B cell (primary cell): ENCODE measurements at regions not wholly inside any gene's neighbourhood (a gene's known extent, or its start where the extent isn't known, plus 50 kb on each side); places are given as distances from the start of the nearest gene placed in this dataset.

Source experiments
- ATAC-seq: fragments of 200-7000 bp; cut with Tn5 transposase; one replicate; pipeline ENCODE4 v1.10.0; 2021; ENCODE audit warnings: low read depth, mild to moderate bottlenecking, moderate number of reproducible peaks, moderate library complexity
- CTCF ChIA-PET: fragments of 350-600 bp; sonication (Branson Sonifier 250); formaldehyde crosslinking; loops from one replicate; lab custom pipeline; 2021; ENCODE audit warnings: antibody characterized with exemption, inconsistent platforms; lab: Charles Lee
- POLR2A ChIA-PET: fragments of 350-600 bp; sonication (Branson Sonifier 250); formaldehyde crosslinking; loops from one replicate; lab custom pipeline; 2021; ENCODE audit warnings: antibody characterized with exemption; lab: Charles Lee
- DNase-seq: peaks from one replicate; pipeline ENCODE4 v3.0.0; 2013
- H2AFZ ChIP-seq: 2 replicates; pipeline ENCODE4 v1.6.1; 2012; ENCODE audit warnings: mild to moderate bottlenecking, low read depth, low read length; ENCODE audit not compliant: insufficient read depth, poor library complexity, severe bottlenecking
- H3K27ac ChIP-seq, 2 donors: 1 replicate in 1 of 2; 2 replicates in 1 of 2; pipeline ENCODE4 v1.5.1; 2012 to 2013; ENCODE audit warnings: low read length in 2 of 2, mild to moderate bottlenecking in 2 of 2, moderate library complexity in 1 of 2
- H3K27me3 ChIP-seq, 4 experiments: fragments of 200-600 bp in 1 of 4; sonication (generic) in 1 of 4; replicated peaks in 1 of 4; 1 replicate in 2 of 4; 2 replicates in 2 of 4; pipeline versions ENCODE4 v1.6.1 to v1.7.0; 2013 to 2016; ENCODE audit warnings: low read length in 3 of 4, mild to moderate bottlenecking in 2 of 4, mixed read lengths in 1 of 4, moderate library complexity in 1 of 4; ENCODE audit not compliant: insufficient read depth in 4 of 4, control insufficient read depth in 3 of 4; ENCODE audit errors: control extremely low read depth in 1 of 4
- H3K36me3 ChIP-seq, 2 experiments: replicated peaks in 1 of 2; 1 replicate in 1 of 2; 2 replicates in 1 of 2; pipeline versions ENCODE4 v1.6.1 to v1.7.1; 2013; ENCODE audit warnings: low read length in 1 of 2; ENCODE audit not compliant: insufficient read depth in 2 of 2, control insufficient read depth in 1 of 2; ENCODE audit errors: control extremely low read depth in 1 of 2, extremely low read depth in 1 of 2
- H3K4me1 ChIP-seq, 2 donors: fragments of 200-600 bp in 1 of 2; sonication (generic) in 1 of 2; 1 replicate in 1 of 2; 2 replicates in 1 of 2; pipeline versions ENCODE4 v1.5.1 to v1.6.1; 2013 to 2017; ENCODE audit warnings: low read length in 2 of 2; ENCODE audit not compliant: control insufficient read depth in 2 of 2, insufficient read depth in 2 of 2
- H3K4me2 ChIP-seq: replicated peaks from 2 replicates; pipeline ENCODE3; 2012; ENCODE audit warnings: mild to moderate bottlenecking, low read depth, low read length; ENCODE audit not compliant: poor library complexity, severe bottlenecking
- H3K4me3 ChIP-seq, 5 experiments: fragments of 200-600 bp in 1 of 5; sonication (generic) in 1 of 5; 1 replicate in 3 of 5; 2 replicates in 2 of 5; pipeline versions ENCODE4 v1.5.1 to v1.7.0; 2011 to 2016; ENCODE audit warnings: low read length in 4 of 5, mild to moderate bottlenecking in 4 of 5, low read depth in 2 of 5, control low read depth in 1 of 5, moderate library complexity in 1 of 5; ENCODE audit not compliant: insufficient read depth in 1 of 5; ENCODE audit errors: control extremely low read depth in 1 of 5, extremely low read depth in 1 of 5
- H3K79me2 ChIP-seq: fragments of 200-600 bp; sonication (generic); one replicate; pipeline ENCODE4 v1.6.0; 2016; ENCODE audit warnings: low read length; ENCODE audit not compliant: control insufficient read depth, insufficient read depth
- H3K9ac ChIP-seq: fragments of 200-600 bp; sonication (generic); 2 replicates; pipeline ENCODE4 v1.6.1; 2017; ENCODE audit warnings: mild to moderate bottlenecking, low read length, moderate library complexity
- H3K9me3 ChIP-seq, 3 donors: one replicate each; pipeline versions ENCODE4 v1.6.1 to v1.7.1; 2013; ENCODE audit warnings: low read length in 2 of 3; ENCODE audit not compliant: control insufficient read depth in 2 of 3, insufficient read depth in 1 of 3; ENCODE audit errors: control extremely low read depth in 1 of 3
- H4K20me1 ChIP-seq: 2 replicates; pipeline ENCODE4 v1.6.0; 2012; ENCODE audit warnings: mild to moderate bottlenecking, low read length; ENCODE audit not compliant: insufficient read depth, control insufficient read depth, poor library complexity, severe bottlenecking
- H3K27ac Mint-ChIP-seq: one replicate; pipeline ENCODE4 v1.8.0; 2021; ENCODE audit warnings: mixed read lengths
- H3K27me3 Mint-ChIP-seq: one replicate; pipeline ENCODE4 v1.8.0; 2021; ENCODE audit warnings: mixed read lengths
- H3K4me1 Mint-ChIP-seq: one replicate; pipeline ENCODE4 v1.8.0; 2021; ENCODE audit warnings: mixed read lengths
- H3K4me3 Mint-ChIP-seq: one replicate; pipeline ENCODE4 v1.8.0; 2021; ENCODE audit warnings: mixed read lengths
- H3K9me3 Mint-ChIP-seq: one replicate; pipeline ENCODE4 v1.8.0; 2022; ENCODE audit warnings: mixed read lengths; ENCODE audit not compliant: insufficient read depth
- CTCF ChIP-seq: fragments of 200-600 bp; IDR thresholded peaks from one replicate; pipeline ENCODE4 v1.8.0; 2022; ENCODE audit warnings: antibody characterized with exemption, mild to moderate bottlenecking
- EZH2 ChIP-seq: IDR thresholded peaks from 2 replicates; pipeline ENCODE4 v1.6.1; 2012; ENCODE audit warnings: borderline replicate concordance, low read depth, mild to moderate bottlenecking, moderate library complexity, low read length; ENCODE audit not compliant: insufficient read depth, poor library complexity, severe bottlenecking
- WGBS: methylation state at CpG from one replicate; pipeline ENCODE4 v1.1.5; 2013; ENCODE audit warnings: missing lambda C conversion rate; ENCODE audit not compliant: insufficient coverage; 5-methylcytosine and 5-hydroxymethylcytosine counted together
- intact Hi-C: fragments of 100-400 bp; cut with micrococcal nuclease; formaldehyde crosslinking; loops from one replicate; pipeline ENCODE4 v1.10.0; 2022

- H3K79me2 ChIP-seq = no peaks in the 10 kb centered on the region
- H3K36me3 ChIP-seq = no peaks in the 10 kb centered on the region
- intact Hi-C loops = no loop called here
- no peaks in the 10 kb centered on the region for H4K20me1 ChIP-seq
- WGBS = no CpG with 5 or more reads among the region's 4 CpGs
- peaks cover 0 to 2% (median 0%) of the 10 kb centered on the region in 3 donors for H3K9me3 ChIP-seq
- ChIA-PET CTCF (no interaction called here), POLR2A (no interaction called here)
- H3K9ac ChIP-seq = no peak overlapping the region
- TF ChIP-seq EZH2 (no peak), CTCF (no peak)
- no peak overlapping the region for H3K4me3 ChIP-seq
- Mint-ChIP-seq H3K4me3 (no peak overlapping the region), H3K9me3 (no peaks in the 10 kb centered on the region), H3K27ac (no peak overlapping the region), H3K27me3 (peaks cover 6% of the 10 kb centered on the region), H3K4me1 (no peaks in the 10 kb centered on the region)
- no peaks in the 10 kb centered on the region for H3K27me3 ChIP-seq
- H3K4me2 ChIP-seq = no peak overlapping the region
- no peak overlapping the region for H2AFZ ChIP-seq
- H3K4me1 ChIP-seq = no peaks in the 10 kb centered on the region
- no peak overlapping the region for H3K27ac ChIP-seq
- ATAC-seq = no peak
- DNase-seq = no peak
Observed at GRCh38 chr16:26360867-26361266, 669.1 kb downstream of the HS3ST4 start.

GRCh38 chr16:26363581-26363980 lies 671.8 kb downstream of the HS3ST4 start:
- no peak for TF ChIP-seq CTCF
- no peak for TF ChIP-seq EZH2
- no peak for DNase-seq
- Histone ChIP-seq H3K79me2 (no peaks in the 10 kb centered on the region), H3K27me3 (no peaks in the 10 kb centered on the region), H4K20me1 (no peaks in the 10 kb centered on the region), H3K4me2 (no peak overlapping the region), H3K9ac (no peak overlapping the region), H3K9me3 (no peaks in the 10 kb centered on the region), H3K27ac (no peak overlapping the region), H2AFZ (no peak overlapping the region), H3K4me1 (no peaks in the 10 kb centered on the region), H3K4me3 (no peak overlapping the region), H3K36me3 (no peaks in the 10 kb centered on the region)
- WGBS = 40% methylated on average over 1 of the region's 1 CpG
- peaks cover 15% of the 10 kb centered on the region for H3K27me3 Mint-ChIP-seq
- no peak overlapping the region for H3K27ac Mint-ChIP-seq
- H3K9me3 Mint-ChIP-seq = no peaks in the 10 kb centered on the region
- no peaks in the 10 kb centered on the region for H3K4me1 Mint-ChIP-seq
- ATAC-seq = no peak
- no peak overlapping the region for H3K4me3 Mint-ChIP-seq
- ChIA-PET POLR2A (no interaction called here), CTCF (no interaction called here)
- intact Hi-C loops = no loop called here
